Activated CD8-positive, alpha-beta memory T cell treated with anti-CD3 and anti-CD28 coated beads, Interleukin-2, amount 10 ng/mL, durations not matched to agents 7 days and 5 days (primary cell): ENCODE measurements at regions not wholly inside any gene's neighbourhood (a gene's known extent, or its start where the extent isn't known, plus 50 kb on each side); places are given as distances from the start of the nearest gene placed in this dataset.

Experiments used
- ATAC-seq: fragments of 150-1000 bp; cut with Tn5 transposase; one replicate; pipeline ENCODE4 v1.10.0; 2021; ENCODE audit warnings: moderate library complexity
- CTCF ChIA-PET: fragments of 350-600 bp; sonication (Branson Sonifier 250); formaldehyde crosslinking; loops from one replicate; lab custom pipeline; 2021; ENCODE audit warnings: antibody characterized with exemption; lab: Charles Lee
- DNase-seq: peaks from one replicate; pipeline ENCODE4 v3.0.0-alpha.2; 2020
- H3K27ac Mint-ChIP-seq: one replicate; pipeline ENCODE4 v1.8.0; 2021; ENCODE audit warnings: mild to moderate bottlenecking, mixed read lengths
- H3K27me3 Mint-ChIP-seq: one replicate; pipeline ENCODE4 v1.8.0; 2021; ENCODE audit warnings: mixed read lengths
- H3K36me3 Mint-ChIP-seq: one replicate; pipeline ENCODE4 v1.8.0; 2021; ENCODE audit warnings: mild to moderate bottlenecking, mixed read lengths
- H3K4me1 Mint-ChIP-seq: one replicate; pipeline ENCODE4 v1.8.0; 2021; ENCODE audit warnings: mixed read lengths
- H3K4me3 Mint-ChIP-seq: one replicate; pipeline ENCODE4 v1.8.0; 2021; ENCODE audit warnings: mild to moderate bottlenecking, moderate library complexity, mixed read lengths
- H3K9me3 Mint-ChIP-seq: one replicate; pipeline ENCODE4 v1.8.0; 2022; ENCODE audit warnings: low read depth, mixed read lengths

DNA sequence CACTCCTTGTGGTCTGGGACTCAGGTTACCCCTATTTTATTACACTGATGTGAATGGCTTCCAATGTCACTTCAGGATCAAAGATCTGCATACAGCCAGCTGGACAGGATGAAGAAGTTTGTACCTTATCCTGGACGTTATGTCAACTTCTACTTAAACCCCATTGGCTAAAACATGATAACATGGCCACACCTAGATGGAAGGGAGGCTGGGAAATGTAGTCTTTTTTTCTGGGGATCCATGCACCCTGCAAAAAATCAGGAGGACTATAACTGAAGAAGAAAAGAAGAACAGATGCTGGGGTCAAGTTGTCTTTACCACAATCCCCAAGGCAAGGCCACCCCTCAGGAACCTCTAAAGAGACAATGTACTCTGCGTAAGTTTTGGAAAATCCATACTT, 459.2 kb downstream of the BCOR start:
- DNase-seq (no peak), ATAC-seq (no peak)
- Mint-ChIP-seq H3K9me3 (no peaks in the 10 kb centered on the region), H3K4me1 (no peaks in the 10 kb centered on the region), H3K27me3 (no peaks in the 10 kb centered on the region), H3K4me3 (no peak overlapping the region), H3K27ac (no peak overlapping the region), H3K36me3 (no peaks in the 10 kb centered on the region)
- CTCF ChIA-PET: no interaction called here

DNA sequence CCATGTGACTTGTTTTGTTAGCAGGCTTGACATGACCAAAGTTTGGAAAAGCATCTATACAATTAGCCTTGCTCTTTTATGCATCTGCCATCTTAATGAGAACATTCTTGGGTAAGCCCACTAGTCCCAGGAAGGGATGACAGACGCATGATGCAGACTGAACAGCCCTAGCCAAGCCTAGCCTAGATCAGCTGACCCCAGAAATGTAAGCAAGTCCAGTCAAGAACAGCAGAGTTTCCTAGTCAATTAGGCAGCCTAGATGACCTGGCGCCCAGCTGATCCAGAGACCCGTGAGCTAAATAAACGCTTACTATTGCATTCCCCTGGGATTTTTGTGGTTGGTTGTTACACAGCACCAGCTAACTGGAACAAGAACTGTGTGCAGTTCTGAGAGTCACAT, 457.9 kb downstream of the BCOR start:
- CTCF ChIA-PET: no interaction called here
- no peaks in the 10 kb centered on the region for H3K27me3 Mint-ChIP-seq

DNA sequence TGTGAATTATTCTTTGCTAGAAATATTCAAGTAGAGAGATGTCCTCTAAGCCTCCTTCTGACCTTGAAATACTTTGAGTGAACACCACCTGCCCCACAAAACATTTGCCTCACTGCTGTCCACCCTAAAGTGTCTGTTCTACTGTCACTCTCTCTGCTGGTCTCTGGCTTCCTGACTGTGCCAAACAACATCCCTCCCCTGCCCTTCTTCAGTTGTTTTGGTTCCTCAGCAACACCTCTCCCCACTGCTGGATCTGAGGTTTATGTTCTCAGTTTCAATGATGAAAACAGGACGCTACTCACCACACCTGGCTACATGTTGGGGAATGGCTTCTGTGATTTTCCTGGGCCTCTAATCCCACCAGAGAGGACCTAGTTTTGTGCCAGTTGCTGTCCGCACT, 456.9 kb downstream of the BCOR start:
- no peaks in the 10 kb centered on the region for H3K27me3 Mint-ChIP-seq
- no peaks in the 10 kb centered on the region for H3K36me3 Mint-ChIP-seq
- H3K4me3 Mint-ChIP-seq: no peak overlapping the region
- CTCF ChIA-PET: no interaction called here
- ATAC-seq: no peak
- H3K27ac Mint-ChIP-seq: no peak overlapping the region
- no peaks in the 10 kb centered on the region for H3K9me3 Mint-ChIP-seq
- H3K4me1 Mint-ChIP-seq: no peaks in the 10 kb centered on the region
- no peak for DNase-seq

More for the DNA sequence above, 457.9 kb downstream of the BCOR start:
- DNase-seq: no peak
- H3K36me3 Mint-ChIP-seq: no peaks in the 10 kb centered on the region
- no peak overlapping the region for H3K27ac Mint-ChIP-seq
- H3K4me1 Mint-ChIP-seq: no peaks in the 10 kb centered on the region
- no peaks in the 10 kb centered on the region for H3K9me3 Mint-ChIP-seq
- ATAC-seq: no peak
- no peak overlapping the region for H3K4me3 Mint-ChIP-seq

DNA sequence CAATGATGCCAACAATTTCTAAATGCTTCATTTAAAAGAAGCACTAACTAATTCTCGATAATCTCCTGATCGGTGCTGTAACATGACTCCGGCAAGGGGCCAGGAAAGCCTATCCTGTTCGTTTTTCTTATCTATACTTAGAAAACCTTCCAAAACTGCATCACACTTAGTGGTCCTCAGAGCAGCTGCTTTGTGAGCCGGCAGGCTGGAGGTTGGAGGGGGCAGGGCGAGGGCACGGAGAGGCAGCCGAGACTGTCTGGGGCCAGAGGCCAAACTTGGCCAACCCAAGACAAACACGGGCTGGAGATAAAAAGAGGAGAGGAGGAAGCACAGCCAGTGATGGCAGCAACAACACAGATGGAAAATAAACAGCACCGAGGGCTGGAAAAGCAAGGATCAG, 455.7 kb downstream of the BCOR start:
- Mint-ChIP-seq H3K4me3 (no peak overlapping the region), H3K9me3 (no peaks in the 10 kb centered on the region), H3K27me3 (no peaks in the 10 kb centered on the region), H3K4me1 (no peaks in the 10 kb centered on the region), H3K36me3 (no peaks in the 10 kb centered on the region), H3K27ac (no peak overlapping the region)
- no peak for DNase-seq
- no peak for ATAC-seq
- CTCF ChIA-PET: no interaction called here

DNA sequence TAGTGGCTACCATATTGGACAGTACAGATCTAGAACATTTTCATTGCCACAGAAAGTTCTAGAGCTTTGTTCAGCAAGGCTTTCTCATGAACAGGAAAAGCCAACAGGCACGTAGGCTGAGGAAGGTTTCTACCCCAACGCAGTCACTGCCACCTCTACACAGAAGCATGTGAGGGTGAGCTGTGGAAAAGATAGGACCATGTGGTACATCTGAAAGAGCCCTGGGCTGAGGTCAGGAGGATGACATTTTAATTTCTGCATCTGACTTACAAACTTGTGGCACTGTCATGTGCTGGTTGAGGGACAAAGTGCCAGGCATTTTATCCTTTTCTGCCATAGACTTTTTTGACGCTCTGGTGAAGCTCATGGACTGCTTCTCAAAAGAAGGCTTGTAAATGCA, 454.2 kb downstream of the BCOR start:
- no peaks in the 10 kb centered on the region for H3K36me3 Mint-ChIP-seq
- no peak overlapping the region for H3K27ac Mint-ChIP-seq
- H3K9me3 Mint-ChIP-seq: no peaks in the 10 kb centered on the region
- H3K4me1 Mint-ChIP-seq: no peaks in the 10 kb centered on the region
- DNase-seq (no peak), ATAC-seq (no peak)
- CTCF ChIA-PET: no interaction called here
- H3K27me3 Mint-ChIP-seq: no peaks in the 10 kb centered on the region
- H3K4me3 Mint-ChIP-seq: no peak overlapping the region

DNA sequence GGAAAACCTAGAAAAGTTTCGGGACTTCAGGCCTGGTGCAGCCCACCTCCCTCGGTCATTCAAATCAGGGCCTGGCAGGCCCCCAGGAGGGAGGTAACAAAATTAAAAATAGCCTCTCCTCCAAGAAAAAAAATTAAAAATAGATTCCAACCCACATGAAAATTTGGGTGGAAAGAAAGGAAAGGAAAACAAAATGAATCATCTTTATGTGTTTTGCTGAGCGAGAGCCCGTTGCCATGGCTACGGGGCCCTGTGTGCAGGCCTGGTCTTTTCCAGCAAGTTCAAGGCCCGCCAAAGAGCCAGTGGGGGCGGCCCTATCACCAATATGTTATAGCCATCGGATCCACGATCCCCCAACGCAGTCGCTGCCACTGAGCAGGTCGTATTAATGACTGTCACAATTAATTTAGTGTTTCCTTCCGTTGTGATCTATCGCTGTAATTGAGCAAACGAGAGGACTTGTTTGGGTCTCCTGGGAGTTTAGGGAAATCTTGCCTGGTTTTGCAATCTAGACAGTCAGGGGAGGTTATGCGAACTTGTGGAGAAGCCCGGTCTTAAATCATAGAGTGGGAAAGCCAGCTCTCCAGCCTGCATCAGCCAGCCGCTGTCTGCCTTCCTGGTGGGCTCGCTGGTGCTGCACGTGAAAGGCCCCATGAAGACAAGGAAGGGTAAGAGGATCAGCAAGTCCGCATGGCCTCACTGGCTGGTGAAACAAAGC, 452.4 kb downstream of the BCOR start:
- H3K4me1 Mint-ChIP-seq: no peaks in the 10 kb centered on the region
- CTCF ChIA-PET: no interaction called here
- no peak for DNase-seq
- H3K9me3 Mint-ChIP-seq: no peaks in the 10 kb centered on the region
- ATAC-seq: no peak
- H3K36me3 Mint-ChIP-seq: no peaks in the 10 kb centered on the region
- H3K4me3 Mint-ChIP-seq: no peak overlapping the region
- no peak overlapping the region for H3K27ac Mint-ChIP-seq
- no peaks in the 10 kb centered on the region for H3K27me3 Mint-ChIP-seq

DNA sequence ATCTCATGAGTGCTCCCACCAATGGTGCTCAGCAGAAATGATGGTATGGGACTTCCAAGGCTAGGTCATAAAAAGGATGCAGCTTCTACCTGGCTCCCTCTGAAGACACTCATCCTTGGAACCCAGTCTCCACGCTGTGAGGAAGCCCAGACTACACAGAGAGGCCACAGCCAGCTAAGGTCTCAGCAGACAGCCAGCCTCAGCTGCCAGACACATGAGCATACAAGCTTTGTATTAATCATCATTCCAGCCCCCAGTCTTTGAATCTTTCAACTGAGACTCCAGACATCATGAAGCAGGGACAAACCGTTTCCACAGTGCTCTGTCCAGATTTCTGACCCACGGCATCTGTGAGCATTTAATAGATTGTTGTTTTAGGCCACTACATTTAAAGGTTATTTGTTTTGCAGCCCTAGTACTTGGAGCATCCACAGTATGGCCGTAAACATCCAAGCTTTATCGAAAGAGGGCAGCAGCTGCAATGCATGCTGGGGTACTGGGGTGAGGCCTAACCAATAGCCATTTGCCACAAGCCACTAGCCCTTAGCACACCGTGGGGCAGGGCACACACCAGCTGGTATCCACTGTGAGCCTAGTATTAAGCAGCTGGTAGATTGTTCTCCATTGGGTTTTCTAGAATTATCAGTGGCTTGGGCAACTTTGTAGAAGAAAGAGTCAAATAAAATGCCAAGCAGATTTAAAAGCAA, 449.1 kb downstream of the BCOR start:
- Mint-ChIP-seq H3K4me1 (no peaks in the 10 kb centered on the region), H3K36me3 (no peaks in the 10 kb centered on the region), H3K4me3 (no peak overlapping the region), H3K27me3 (peaks cover 9% of the 10 kb centered on the region), H3K9me3 (no peaks in the 10 kb centered on the region), H3K27ac (no peak overlapping the region)
- CTCF ChIA-PET: no interaction called here
- no peak for DNase-seq
- ATAC-seq: no peak

DNA sequence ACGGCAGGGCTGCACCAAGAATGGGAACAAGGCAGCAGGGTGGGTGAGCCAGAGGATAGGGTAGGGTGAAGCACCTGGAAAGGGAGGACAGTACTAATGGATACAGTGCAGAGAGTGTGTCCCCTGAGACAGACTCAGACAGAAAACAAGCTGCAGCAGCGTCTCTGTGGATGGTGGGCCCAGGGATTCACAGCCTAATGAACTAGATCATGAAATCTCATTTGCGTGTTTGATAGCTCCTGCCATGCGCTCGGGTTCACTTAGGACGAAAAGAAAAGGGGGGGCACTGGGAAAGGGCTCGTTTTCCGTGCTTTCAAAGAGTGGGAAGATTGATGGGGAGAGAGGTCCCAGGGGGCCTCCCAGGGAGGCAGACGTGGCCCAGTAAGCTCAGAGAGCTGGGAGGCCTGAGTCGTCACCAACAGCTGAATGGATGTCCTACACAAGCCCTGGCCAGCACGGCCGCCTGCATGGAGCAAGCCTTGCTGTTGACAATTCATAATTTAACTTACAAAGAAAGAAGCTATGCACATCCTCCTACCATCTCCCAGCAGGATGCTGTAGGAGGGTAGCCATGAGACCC, 446.9 kb downstream of the BCOR start:
- Mint-ChIP-seq H3K27me3 (peaks cover 16% of the 10 kb centered on the region), H3K36me3 (no peaks in the 10 kb centered on the region), H3K9me3 (no peaks in the 10 kb centered on the region), H3K4me3 (no peak overlapping the region), H3K27ac (no peak overlapping the region), H3K4me1 (no peaks in the 10 kb centered on the region)
- ATAC-seq (no peak), DNase-seq (no peak)
- CTCF ChIA-PET: no interaction called here

DNA sequence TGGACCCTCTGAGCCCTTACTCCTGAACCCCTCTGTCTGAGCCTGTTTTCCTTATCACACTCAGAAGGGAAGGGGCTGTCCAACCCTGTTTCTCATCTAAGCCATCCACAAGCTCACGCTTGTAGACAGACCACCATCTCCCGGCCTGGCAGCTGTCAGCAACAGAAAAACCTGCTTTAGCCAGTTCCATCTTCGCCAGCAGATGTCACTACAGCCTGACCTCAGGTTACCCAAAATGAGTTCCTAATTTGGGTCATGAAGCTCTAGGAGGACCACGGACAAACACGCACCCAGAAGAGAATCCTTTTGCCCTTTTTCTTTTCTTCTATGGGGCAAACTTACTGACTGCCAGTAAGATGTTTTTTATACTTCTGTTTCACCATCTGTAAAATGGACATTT, 445.4 kb downstream of the BCOR start:
- CTCF ChIA-PET: no interaction called here
- ATAC-seq: no peak
- DNase-seq: peak; percentile 44
- Mint-ChIP-seq H3K4me1 (no peaks in the 10 kb centered on the region), H3K9me3 (no peaks in the 10 kb centered on the region), H3K27me3 (peaks cover 16% of the 10 kb centered on the region), H3K36me3 (no peaks in the 10 kb centered on the region), H3K27ac (no peak overlapping the region), H3K4me3 (no peak overlapping the region)

DNA sequence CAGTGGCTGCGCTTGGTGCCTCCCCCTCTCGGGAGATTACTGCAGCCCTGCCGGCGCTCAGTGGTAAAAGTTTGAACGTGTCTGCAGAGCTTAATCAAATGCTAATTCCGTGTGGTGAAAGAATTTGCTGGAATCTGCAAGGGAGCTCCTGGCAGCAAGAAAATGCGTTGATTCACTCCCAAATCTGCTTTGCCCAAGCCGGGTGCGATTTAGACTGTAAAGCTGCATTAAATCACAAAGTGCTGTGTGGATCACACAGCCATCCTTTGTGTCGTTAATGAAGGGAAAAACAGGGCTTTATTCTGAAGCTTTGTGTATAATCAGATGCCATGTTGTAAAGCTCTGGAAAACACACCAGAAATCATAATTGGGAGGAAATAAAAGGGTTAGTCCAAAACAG, 444.1 kb downstream of the BCOR start:
- ATAC-seq: no peak
- peaks cover 16% of the 10 kb centered on the region for H3K27me3 Mint-ChIP-seq
- DNase-seq: no peak
- H3K4me1 Mint-ChIP-seq: no peaks in the 10 kb centered on the region
- no peak overlapping the region for H3K4me3 Mint-ChIP-seq
- no peak overlapping the region for H3K27ac Mint-ChIP-seq
- CTCF ChIA-PET: no interaction called here
- no peaks in the 10 kb centered on the region for H3K36me3 Mint-ChIP-seq
- no peaks in the 10 kb centered on the region for H3K9me3 Mint-ChIP-seq

DNA sequence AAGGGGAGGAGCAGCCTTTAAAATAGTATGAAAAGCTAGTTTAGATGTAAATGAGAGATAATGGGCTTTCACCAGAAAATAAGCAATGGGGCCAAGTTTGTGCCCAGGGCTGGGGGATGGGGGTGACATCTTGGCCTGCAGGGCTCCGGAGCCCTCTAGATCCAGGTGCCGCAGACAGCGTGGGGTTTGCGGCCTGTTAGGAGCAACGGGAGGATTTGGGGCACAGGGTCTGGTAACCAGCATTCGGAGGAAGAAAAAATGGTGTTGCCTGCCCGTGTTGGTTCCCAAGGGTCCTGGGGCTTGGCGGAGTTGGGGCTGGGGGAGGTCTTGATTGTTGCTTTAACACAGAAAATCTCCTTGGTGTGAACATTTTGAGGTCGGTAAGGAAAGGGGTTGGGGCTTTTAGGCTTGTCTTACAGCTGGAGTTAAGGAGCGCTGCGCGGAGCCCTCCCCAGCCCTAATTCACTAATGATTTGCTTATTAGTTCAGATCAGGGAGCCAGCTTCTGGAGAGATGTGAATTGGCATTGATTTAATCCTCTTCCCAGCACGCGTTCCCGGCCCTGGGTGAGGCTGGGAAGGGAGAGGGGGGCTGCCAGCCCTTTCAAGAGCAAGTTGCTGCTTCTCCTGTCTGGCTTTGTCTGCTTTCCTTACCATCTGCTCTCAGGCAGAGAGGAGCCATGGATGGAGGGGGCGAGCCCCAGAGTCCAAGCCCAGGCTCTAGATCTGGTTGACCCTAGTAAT, 443.4 kb downstream of the BCOR start:
- DNase-seq: no peak
- Mint-ChIP-seq H3K4me3 (no peak overlapping the region), H3K36me3 (no peaks in the 10 kb centered on the region), H3K27me3 (peaks cover 16% of the 10 kb centered on the region), H3K4me1 (no peaks in the 10 kb centered on the region), H3K27ac (no peak overlapping the region), H3K9me3 (no peaks in the 10 kb centered on the region)
- CTCF ChIA-PET: no interaction called here
- ATAC-seq: no peak

DNA sequence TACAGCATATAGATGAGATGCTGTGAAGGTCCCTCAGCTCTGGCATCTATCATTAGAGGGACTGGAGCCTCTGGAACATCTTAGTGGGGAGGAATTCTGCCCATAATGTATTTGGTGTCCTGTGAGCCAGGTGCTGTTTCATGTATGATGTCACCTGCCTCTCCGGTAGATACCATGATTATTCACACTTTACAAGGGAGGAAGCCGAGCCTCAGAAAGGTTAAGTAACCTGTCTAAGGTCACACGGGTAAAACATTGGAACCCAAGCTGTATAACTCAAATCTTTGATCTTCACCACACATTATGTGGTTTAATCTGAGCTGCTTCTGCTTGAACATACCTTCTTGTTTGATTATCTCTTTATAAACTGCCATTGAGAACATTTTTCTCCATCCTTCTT, 442.8 kb downstream of the BCOR start:
- DNase-seq: no peak
- Mint-ChIP-seq H3K36me3 (no peaks in the 10 kb centered on the region), H3K4me3 (no peak overlapping the region), H3K27ac (no peak overlapping the region), H3K4me1 (no peaks in the 10 kb centered on the region), H3K9me3 (no peaks in the 10 kb centered on the region), H3K27me3 (peaks cover 16% of the 10 kb centered on the region)
- ATAC-seq: no peak
- CTCF ChIA-PET: no interaction called here

DNA sequence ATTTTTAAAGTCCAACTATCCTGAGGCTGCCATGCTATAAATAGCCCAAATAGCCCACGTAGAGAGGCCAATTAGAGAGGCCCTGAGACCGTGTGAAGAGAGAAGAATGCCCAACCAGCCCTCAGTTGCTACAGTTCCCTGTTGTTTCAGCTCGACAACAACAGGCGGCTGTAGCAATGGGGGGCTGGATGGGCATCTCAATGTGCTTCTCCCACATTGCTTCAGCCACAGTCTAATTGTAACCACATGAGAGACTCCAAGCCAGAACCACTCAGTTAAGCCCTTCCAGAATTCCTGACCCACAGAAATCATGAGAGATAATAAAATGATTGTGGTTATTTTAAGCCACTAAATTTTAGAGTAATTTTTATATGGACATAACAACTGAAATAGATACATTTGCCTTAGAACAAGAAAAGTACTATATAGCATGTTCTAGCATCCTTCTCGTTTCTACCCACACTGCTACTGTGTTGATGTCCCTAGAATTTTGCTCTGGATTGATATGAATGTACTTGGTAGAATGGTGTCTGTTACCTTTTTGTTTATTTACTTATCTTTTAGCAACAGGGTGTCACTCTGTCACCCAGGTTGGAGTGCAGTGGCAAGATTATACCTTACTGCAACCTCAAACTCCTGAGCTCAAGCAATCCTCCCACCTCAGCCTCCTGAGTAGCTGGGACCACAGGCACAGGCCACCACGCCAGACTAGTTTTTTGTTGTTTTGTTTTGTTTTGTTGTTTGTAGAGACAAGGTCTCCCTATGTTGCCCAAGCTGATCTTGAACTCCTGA, 436.4 kb downstream of the BCOR start:
- no peaks in the 10 kb centered on the region for H3K9me3 Mint-ChIP-seq

More for the DNA sequence above, 436.4 kb downstream of the BCOR start:
- H3K36me3 Mint-ChIP-seq: no peaks in the 10 kb centered on the region
- no peak overlapping the region for H3K4me3 Mint-ChIP-seq
- CTCF ChIA-PET: no interaction called here
- no peak for ATAC-seq
- DNase-seq: no peak
- no peak overlapping the region for H3K27ac Mint-ChIP-seq
- H3K4me1 Mint-ChIP-seq: no peaks in the 10 kb centered on the region
- H3K27me3 Mint-ChIP-seq: no peaks in the 10 kb centered on the region
